OCI-LY3 (cell line): ENCODE measurements at regions not wholly inside any gene's neighbourhood (a gene's known extent, or its start where the extent isn't known, plus 50 kb on each side); places are given as distances from the start of the nearest gene placed in this dataset.

Source experiments
- CTCF ChIP-seq: fragments of 200-600, 300-600 bp; sonication (generic); IDR thresholded peaks from 2 replicates; pipeline ENCODE4 v1.5.1; 2014; ENCODE audit warnings: antibody characterized with exemption, low read length, low read depth
- EZH2phosphoT487 ChIP-seq: fragments of 200-600 bp; shearing (Covaris generic); IDR thresholded peaks from 2 replicates; pipeline ENCODE4 v1.6.1; 2018; ENCODE audit warnings: antibody characterized with exemption, mixed run types, low read depth

GRCh38 chr1:65505547-65506300, 85.3 kb downstream of the LEPR start:
- no peak for TF ChIP-seq CTCF
- no peak for TF ChIP-seq EZH2phosphoT487
